Cerebellar cortex (tissue), 1 donor: ENCODE measurements at regions not wholly inside any gene's neighbourhood (a gene's known extent, or its start where the extent isn't known, plus 50 kb on each side); places are given as distances from the start of the nearest gene placed in this dataset.

ENCODE experiments used
- DNase-seq: peaks from one replicate; pipeline ENCODE4 v3.0.0-alpha.2; 2015; ENCODE audit warnings: low spot score

DNA sequence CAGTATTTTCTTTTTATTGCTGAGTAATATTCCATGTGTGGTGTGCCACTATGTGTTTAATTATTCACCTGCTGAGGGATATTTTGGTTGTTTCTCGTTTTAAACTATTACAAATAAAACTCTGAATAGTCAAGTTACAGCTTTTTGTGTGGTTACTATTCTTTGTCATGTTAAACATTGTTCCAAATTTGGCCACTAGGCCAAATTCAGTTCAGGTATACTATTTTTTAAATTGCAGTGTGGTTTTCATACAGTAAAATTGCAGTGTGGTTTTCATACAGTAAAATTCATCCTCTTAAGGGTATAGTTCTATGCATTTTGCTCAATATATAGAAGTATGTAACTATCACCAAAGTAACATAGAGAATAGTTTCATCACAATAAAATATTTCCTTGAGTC lies 97.4 kb upstream of the FAM3C start:
- no peak for DNase-seq

DNA sequence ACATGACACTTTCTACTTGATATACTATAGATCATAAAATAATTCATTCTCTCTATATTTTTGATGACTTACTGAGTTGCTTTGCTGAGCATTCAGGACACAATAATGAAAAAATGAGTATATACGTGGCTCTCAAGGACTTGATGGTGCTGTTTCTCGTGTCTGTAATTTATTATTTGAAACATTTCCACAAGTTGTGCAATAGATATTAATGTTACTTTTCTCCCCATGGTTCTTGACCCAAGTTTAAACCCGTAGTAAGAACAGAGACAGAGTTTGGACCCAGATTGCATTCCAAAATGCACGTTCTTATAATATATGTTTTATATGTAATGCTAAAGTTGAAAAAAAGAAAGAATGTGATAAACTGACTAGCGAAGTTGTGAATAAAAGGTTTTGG lies 94.2 kb upstream of the FAM3C start:
- no peak for DNase-seq

DNA sequence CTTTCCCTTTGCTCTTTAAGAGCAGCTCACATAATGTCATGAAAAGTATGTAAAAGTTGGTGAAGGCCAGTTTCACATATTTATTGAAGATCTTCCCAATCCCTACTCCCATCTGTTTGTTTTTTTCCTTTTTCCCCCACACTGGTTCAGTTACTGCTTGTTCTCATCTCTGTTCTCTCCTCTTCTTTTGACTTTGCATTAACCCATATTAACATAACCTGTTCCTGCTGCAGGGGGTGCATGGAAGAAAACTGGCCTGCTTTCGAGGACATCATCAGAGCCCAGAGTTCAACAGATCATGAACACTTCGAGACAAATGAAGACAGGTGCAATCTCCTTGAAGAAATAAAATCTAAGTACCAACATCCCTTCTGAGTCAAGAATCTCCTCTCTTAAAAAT lies 93.3 kb upstream of the FAM3C start:
- no peak for DNase-seq

DNA sequence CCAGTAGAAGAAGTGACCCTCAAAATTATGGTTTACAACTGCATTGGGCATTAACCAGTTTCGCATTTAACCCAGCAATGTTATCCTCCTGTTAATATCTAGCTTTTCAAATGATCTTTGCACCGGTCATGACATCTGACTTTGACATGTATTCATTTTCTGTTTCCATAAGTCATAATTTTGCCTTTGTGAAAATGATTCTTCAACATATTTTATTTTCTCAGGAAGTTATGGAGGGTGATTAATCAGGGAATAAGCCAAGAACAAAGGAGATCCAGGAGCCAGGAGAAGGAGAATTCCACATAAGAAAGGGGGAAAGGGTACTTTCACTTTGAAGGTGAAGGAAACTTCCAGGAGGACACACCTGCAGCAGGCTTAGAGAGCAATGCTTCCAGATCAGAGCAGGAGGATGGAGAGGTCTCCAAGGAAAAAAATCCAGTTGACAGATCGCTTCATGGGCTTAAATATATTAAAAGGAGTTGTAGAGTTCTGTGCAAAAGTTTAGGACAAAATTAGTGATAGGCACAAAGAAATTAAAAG lies 92.1 kb upstream of the FAM3C start:
- no peak for DNase-seq

DNA sequence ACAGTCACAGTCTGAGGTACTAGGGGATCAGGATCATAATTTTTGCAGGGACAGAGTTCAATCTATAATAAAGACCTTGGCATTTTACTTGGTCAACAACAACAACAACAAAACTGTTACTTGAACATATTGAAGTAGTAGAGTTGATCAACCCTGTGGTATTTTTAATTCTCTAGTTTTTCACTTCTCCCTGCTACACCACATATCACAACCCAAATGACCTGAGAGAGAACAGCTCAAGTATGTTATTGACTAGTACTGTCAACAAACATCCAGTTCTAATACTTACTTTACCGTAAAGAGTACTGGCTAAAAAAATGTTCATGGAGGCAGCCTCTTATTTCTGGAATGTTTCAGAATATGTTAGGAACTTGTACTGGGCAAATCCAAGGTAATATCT lies 90.5 kb upstream of the FAM3C start:
- no peak for DNase-seq

DNA sequence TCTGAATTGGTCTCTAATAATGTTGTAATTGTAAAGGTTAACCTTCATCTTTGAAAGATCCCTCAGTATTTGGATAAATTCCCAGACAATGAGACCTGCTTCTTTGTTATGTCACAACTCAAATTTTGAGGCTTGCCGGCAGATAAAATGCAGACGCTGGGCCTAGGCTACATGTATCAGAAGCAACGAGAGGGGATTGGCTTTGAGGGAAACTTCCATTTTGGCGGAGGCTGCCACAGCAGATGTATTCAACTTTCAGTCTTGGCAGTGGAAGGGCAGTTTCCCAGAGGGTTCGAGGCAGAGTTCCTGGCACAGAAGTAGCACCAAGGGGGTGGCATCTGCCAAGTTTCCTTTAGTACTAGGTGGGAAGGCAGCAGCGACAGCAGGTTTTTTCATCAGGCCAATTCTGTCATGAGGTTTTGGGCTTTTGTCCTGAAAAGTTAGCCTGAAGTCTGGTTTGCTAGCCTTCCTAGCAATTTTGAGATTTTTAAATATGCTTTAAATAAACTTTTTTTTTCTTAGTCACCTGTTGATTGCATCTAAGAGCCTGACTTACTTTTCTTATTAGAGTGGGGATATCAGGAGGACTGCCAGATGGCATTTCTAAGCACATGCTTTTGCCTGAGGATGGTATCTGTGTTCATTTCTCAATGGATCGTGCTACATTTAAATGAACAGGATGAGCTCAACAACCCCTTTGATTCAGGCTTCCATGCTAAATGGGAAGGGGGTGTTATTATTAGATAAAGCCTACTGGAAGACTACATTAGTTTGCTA lies 89.5 kb upstream of the FAM3C start:
- DNase-seq = peak; percentile 76

DNA sequence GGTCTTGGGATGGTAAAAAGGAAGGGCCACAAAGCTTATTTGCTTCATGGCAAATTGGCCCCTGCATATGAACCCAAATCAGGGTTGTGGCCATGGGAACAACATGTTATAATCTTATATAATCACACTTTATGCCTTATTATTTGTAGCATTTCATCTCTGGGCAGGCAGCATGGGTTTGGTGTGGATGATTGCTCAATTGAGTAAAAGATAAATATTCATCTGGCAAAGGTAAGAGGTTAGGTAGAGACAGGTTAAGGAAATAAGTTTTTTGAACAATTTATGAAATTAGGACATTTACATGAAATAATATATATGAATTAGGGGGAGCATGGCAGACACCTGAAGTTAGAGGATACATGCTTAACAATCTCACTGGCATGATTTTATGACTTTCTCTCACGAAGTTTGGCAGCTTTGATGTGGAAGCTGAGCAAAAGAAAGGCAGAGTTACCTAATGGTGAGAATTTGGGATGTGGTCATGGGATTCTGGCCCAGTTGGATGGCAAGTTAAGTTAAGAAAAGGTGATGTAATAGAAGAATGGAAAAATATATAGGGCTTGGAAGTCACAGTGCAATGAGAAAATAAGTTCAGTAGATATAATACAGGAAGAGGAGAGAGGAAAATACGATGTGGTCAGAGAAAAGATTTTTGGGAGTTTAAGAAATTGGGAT lies 88.1 kb upstream of the FAM3C start:
- no peak for DNase-seq

DNA sequence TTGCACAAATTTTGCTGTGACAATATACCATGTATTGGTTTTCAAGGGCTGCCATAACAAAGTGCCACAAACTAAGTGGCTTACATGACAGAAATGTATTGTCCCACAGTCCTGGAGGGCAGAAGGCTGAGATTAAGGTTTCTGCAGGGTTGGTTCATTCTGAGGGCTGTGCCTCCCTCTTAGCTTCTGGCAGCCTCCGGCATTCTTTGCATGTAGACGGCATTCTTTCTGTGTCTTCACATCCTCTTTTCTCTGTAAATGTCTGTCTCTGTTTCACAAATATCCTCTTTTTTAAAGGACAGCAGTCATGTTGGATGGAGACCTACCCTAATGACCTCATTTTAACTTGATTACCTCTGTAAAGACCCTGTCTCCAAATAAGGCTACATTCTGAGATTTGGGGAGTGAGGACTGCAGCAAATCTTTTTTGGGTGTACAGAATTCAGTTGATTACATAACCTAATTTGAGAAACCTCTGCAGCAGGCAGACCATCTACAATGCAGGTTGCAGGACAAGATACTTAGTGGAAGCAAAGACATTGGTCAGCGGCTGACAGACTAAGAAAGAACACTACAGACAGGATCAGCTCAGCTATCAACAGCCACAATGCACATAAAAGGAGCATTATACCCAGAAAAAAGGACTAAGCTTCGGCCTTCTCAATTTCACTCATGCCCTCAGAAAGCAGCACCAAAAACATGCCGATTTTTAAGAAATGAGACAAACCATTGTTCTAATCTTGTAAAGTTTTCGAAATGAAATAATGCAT lies 84.6 kb upstream of the FAM3C start:
- no peak for DNase-seq

DNA sequence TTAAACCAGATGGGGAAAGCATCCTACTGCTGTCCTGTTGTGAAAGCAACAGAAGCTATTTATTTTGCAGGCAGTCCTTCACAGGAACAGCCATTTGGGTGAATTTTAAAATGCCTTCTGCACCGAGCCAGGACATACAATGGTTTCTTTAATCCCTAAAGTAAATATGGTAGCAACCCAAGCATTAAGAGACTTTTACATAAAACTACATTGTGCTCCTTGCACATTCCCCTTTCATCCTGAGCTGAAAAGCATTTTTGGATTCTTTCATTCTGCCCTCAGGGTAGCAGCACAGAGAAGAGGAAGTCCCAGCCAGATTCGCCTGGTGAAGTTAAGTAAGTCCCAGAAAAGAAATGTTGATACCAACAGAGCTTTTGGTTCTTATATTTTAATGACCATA lies 84.0 kb upstream of the FAM3C start:
- DNase-seq = no peak

DNA sequence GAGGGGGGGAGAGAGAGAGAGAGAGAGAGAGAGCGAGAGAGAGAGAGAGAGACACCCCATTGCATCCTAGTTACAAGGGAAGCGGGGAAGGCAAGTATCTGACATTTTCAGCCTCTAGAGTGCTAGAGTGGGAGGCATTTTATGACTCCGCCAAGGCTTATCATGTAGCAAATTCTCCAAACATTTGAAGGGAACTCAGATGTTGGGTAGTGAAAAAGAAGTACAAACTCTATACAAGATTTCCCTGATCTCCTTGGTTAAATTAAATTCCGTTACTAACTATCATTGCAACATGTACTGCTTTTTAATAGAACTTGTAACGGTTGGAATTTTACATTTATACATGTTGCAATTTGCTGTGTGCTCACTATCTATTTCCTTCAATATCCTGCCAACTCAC lies 83.4 kb upstream of the FAM3C start:
- no peak for DNase-seq

DNA sequence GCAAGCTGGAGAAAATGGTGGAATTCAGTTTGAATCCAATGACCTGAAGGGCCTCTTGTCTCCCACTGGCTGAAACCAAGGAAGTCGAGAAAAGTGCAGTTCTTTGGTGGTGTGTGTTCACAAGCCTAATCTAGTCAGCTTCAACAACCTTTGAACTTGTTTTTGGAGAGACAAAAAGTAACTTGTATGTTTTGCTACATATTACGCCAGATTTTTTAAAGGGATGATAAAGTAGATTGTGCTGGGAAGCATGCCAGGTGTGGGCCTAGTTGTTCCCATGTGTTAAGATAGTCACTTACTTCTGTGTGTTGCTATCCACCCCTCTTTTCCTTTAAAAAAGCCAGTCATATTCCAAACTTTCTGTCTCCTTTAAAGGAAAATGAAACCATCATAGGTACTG lies 79.7 kb upstream of the FAM3C start:
- DNase-seq = no peak

DNA sequence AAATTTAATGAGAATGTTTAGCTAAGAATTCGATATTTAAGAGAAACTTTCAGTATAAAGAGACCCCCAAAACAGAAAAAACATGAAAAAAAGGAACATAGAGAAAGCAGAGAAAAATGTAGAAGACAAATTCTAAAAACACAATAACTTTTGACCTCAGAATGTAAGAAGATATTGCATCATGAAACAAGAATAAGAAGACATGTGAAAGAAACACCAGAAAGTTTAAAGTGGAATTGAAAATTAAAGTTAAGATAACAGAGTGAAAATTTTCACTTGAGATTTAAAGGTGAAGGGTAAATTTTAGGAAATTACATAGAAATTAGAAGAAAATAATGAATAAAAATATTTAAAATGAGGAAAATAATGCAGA lies 78.2 kb upstream of the FAM3C start:
- no peak for DNase-seq

DNA sequence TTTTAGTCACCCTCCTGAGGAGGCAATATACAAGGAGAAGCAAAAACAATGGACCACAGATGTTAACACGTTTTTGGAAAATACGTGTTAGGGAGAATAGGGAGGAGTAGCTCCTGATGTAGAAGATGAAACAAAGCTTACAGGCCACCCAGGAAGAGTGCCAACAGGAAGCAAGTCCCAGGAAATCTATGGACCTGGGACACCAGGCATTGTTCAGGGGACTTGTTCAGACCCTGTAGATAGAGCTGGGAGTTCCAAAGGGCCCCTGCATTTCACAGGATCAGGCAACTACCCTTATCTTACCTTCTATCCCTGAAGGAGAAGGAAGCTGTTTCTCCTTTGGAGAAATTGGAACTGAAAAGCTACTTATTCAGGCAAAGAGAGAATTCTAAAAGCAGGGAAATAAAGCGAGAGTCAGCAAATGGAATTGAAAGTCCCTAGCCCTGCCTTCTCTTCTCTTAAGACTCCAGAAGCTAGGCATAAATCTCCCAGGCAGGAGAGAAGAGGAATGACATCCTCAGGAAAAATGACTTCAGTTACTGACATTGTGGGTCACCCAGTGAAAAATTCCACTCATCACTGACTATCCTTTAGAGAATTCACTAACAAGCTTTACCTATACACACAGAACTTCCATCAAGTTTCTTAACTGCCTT lies 77.7 kb upstream of the FAM3C start:
- DNase-seq = no peak

DNA sequence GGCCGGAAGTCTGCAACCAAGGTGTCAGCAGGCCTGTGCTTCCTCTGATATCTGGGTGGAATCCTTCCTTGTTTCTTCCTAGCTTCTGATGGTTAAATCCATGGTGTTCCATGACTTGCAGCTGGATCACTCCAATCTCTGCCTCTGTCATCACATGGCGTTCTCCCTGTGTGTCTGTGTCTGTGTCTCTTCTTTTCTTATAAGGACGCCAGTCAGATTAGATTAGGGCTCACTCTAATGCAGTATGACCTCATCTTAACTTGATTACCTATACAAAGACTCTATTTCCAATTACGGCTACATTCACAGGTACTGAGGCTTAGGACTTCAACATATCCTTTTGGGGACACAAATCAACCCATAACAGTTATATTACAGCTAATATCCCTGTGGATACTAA lies 70.3 kb upstream of the FAM3C start:
- no peak for DNase-seq

DNA sequence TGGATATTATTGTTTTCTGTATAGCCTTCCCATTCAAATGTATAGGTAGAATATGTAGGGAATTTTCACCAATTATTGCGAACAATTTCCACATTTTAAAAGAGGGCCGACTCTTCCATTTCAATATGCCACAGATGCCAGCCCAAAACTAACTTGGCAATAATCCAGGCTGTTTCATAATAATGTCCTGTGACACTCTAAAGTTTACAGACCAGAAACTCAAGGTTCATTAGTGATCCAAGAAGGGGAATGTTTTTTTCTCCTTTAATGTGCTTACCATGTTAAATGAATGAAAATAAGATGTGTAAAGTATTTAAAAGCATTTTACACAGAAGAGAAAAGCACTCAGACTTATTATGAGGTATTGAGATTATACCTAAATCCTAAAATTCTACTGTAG lies 63.0 kb upstream of the FAM3C start:
- DNase-seq = no peak

DNA sequence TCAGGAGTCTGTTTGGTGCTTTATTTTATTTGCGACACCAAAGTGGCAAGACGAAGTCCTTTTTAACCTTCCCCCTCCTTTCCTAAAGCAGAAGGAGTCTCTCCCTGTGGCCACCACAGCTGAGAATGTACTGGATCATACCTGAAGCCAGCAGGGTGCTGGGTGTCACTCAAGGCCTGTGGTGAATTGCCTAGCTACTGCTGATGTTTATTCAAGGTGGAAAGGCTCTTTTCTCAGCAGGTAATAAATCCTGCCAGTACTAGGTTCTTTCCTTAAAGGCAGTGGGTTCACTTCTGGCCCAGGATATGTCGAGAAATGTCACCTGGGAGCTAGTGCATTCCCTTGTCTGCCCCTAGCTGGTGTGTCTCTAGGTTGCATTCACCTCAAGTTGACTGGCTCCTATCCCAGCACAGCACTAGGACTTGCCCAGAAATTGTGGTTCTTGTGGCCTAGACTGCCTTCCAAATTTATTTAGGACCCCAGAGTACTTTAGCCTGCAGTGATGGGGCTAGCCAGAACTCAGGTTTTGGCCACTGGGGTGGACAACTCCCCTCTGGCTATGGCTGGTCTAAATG lies 60.8 kb upstream of the FAM3C start:
- no peak for DNase-seq

DNA sequence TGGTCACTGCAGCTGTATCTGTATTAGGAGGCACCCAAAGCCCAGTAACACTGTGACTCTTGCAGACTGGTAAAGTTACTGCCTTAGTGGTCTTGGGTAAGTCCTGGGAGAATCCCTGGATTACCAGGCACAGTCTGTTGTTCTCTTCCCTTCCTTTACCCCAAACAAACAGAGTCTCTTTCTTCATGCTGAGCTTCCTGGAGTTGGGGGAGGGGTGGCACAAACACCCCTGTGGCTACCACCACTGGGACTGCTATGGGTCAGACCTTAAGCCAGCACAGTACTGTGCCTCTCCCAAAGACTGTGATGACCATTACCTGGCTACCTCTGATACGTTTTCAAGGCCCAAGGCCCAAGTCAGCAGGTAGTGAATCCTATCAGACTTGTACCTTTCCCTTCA lies 59.9 kb upstream of the FAM3C start:
- DNase-seq = no peak

DNA sequence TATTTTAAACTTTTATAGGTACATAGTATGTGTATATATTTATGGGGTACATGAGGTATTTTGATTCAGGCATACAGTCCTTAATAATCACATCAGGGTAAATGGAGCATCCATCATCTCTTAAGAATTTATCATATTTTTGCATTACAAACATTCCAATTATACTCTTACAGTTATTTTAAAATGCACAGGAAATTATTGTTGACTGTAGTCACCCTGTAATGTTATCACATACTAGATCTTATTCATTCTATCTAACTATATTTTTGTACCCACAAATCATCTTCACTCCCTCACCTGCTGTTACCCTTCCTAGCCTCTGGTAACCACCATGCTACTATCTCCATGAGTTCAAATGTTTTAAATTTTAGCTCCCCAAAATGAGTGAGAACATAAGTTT lies 56.3 kb upstream of the FAM3C start:
- DNase-seq = no peak

DNA sequence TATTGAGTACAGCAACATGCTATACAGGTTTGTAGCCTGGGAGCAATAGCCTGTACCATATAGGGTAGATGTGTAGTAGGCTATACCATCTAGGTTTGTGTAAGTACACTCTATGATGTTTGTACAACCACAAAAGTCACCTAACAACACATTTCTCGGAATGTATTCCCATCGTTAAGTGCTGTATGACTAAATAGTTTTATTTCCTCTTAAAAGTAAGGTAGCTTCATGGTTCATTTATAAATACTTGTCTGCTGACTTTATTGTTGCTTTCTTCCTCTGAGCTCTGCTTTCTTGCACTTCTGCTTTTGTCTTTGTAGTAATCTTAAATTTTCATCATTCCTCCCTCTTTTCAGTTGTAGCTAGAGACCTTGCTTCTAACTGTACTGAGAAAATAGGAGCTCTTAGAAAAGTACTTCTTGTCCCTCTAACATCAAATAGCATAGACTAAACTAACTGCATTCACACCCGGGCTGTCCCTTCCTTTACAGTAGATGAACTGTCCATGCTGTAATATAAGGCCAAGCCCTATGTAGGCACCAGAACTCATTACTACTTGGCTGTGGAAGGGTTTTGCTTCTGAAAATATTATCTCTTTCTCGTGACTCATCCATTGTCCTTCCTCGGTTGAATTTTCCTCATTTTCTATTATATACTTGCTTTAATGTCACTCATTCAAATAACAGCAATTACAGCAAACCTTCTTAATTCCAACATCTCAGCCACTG lies 55.4 kb upstream of the FAM3C start:
- DNase-seq = no peak

DNA sequence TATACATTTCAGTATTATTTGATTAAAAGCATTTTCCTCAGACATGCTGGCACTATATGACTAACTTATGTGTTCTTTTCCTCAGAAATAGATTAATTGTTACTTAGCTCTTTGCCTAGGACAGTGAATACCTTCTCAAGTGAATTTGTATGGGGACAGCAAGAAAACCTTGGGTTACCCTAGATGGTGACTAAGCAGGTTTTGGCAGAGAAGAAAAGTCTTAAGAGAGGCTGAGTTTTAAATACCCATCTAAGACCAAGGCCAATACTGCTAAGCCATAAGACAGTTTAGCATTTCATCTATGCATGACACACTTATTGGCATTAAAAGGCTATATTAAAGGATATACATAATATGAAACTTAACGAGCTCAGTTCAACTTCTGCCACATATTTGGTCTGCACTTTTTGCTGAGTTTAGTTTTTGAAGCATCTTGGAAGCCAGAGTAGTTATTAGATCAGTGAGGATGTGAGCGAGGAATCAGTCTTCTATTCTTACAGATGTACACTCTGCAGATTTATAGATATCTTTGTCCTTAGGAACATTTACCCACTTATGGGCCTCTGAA lies 54.6 kb upstream of the FAM3C start:
- no peak for DNase-seq

DNA sequence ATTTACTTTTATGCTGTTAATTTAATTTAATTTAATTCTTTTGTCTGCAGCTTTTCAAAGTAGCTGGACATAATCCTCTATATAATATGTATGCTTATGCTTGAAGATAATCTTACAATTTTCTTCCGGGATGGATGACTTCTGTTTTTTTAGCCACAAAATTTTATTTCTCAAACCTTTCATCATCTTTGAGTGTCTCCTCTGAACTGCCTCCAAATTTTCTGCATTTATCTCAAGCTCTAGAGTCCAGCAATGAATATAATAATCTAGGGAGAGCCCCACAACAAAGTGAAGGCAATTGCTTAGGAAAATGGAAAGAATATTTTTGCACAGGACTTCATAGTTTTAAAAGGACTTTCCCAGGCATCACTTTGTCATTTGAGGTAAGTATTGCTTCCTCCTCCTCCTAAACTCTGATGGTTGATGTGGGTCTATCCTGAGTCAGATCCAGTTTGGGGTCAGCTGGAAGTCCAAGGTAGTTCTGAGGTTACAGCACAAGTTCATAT lies 53.7 kb upstream of the FAM3C start:
- no peak for DNase-seq
